ENCODE measurements at regions not wholly inside any gene's neighbourhood (a gene's known extent, or its start where the extent isn't known, plus 50 kb on each side); places are given as distances from the start of the nearest gene placed in this dataset.

DNA sequence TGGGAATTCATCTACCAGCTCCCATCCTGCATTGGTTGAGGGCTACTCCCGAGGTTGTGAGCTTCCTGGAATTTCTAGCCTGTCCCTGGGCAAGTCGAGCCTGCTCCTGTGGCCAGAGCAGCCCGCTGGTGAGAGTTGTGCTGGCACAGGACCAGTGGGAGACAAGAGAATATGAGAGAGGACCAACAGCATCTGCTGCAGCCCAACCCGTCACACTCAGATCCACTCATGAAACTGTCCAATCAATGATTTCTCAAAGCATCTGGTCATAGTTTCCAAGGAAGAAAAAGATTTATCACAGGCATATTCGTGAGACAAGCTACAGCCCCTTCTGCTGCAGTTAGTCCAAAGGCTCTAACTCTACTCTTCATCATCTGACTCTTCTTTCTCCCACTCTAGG is 64.4 kb upstream of the RAI14 start:
- no peak for DNase-seq
- 55 to 64% (median 60%) methylated on average over 5 of the region's 5 CpGs for WGBS, 3 donors
- Histone ChIP-seq H3K4me1 (ENCODE audit: insufficient read depth) (peaks cover 2% of the 10 kb centered on the region), H3K4me3 (no peak overlapping the region), H3K36me3 (no peaks in the 10 kb centered on the region), H3K27ac (no peak overlapping the region), H3K27me3 (no peaks in the 10 kb centered on the region), H3K9me3 (no peaks in the 10 kb centered on the region)
- intact Hi-C loops (cut with DNase I), result no loop called here
- TF ChIP-seq POLR2A (IDR thresholded peaks at IDR 0.05) (no peak), EP300 (IDR thresholded peaks at IDR 0.05) (no peak)
- TF ChIP-seq, protein P1, sequence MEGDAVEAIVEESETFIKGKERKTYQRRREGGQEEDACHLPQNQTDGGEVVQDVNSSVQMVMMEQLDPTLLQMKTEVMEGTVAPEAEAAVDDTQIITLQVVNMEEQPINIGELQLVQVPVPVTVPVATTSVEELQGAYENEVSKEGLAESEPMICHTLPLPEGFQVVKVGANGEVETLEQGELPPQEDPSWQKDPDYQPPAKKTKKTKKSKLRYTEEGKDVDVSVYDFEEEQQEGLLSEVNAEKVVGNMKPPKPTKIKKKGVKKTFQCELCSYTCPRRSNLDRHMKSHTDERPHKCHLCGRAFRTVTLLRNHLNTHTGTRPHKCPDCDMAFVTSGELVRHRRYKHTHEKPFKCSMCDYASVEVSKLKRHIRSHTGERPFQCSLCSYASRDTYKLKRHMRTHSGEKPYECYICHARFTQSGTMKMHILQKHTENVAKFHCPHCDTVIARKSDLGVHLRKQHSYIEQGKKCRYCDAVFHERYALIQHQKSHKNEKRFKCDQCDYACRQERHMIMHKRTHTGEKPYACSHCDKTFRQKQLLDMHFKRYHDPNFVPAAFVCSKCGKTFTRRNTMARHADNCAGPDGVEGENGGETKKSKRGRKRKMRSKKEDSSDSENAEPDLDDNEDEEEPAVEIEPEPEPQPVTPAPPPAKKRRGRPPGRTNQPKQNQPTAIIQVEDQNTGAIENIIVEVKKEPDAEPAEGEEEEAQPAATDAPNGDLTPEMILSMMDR (IDR thresholded peaks at IDR 0.05), result no peak

DNA sequence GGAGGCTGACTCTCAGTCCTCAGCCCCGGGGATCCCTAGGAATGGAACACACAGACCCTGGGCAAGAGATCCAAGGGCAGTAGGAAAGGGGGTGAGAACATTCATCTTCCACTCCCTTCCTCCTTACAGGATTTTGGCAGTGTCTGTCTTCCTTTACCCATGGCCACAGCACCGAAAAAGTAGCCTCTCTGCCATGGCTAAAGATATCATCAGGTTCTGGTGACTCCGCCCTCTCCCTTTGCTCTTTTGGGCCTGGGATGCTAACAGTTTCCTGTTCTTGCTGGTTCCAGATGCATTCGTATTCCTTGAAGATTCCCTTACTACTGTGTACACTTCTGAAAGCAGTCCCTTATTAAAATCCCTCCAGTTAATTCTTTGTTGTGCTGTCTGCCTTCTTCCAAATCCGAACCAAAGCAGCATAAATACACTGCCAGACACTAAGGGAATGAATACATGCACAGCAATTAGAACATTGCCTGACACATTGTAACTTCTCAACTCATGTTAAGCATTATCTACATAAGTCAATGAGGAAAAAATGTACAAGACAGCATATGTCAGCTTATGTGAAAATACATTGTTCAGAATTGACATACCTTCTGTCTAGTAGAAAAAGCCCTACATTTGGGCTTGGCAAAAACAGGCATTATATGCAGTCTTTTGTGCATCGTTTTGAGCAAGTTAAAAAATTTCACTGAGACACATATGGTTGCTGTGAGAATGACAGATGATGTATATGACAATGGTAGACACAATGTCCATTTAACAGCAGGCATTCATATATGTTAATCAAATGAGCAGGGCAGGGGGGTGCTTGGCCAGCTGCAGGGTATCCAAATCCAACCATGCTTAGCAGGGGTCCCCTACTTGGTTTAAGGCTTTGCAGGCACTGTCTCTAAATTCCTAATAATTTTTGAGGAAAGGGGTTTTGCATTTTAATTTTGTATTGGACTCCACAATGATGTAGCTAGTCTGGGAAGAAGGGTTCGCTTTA is 58.8 kb upstream of the RAI14 start:
- intact Hi-C loops (cut with DNase I), result no loop called here
- no peaks in the 10 kb centered on the region for H3K36me3 ChIP-seq
- no peaks in the 10 kb centered on the region for H3K4me1 ChIP-seq (ENCODE audit: insufficient read depth)
- DNase-seq, result no peak
- no peaks in the 10 kb centered on the region for H3K27me3 ChIP-seq
- no peaks in the 10 kb centered on the region for H3K9me3 ChIP-seq
- no peak overlapping the region for H3K27ac ChIP-seq
- TF ChIP-seq EP300 (IDR thresholded peaks at IDR 0.05) (no peak), POLR2A (IDR thresholded peaks at IDR 0.05) (no peak)
- TF ChIP-seq, protein P1 (IDR thresholded peaks at IDR 0.05), result no peak
- 36 to 53% (median 45%) methylated on average over 7 of the region's 7 CpGs for WGBS, 3 donors
- H3K4me3 ChIP-seq, result no peak overlapping the region

DNA sequence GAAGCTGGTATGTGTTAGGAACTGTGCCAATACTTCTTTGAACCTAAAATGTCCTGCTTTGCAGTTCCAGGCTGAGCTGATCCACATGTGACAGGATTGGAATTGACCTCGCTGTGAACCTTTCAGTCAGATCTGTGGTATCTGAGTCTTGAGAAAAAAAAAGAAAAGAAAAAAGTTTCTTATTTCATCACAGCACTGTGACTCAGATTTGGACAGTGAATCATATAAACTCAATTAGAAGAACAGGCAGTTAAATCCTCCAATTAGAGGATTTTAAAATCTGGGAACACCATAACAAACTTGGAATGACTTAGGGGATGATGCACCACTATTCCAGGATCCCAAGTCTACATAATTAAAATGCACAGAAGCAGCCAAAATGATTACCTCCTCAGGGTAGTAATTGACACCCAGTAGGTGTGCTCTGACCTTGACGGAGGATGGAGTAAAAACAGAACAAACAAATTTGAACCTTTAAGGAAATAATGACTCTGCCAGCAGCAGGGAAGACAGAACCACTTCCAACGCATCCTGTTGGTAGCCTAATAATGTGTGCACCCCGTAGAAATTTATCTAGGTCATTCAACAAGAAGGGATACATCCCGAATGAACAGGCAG is 57.8 kb upstream of the RAI14 start:
- Histone ChIP-seq H3K4me3 (no peak overlapping the region), H3K4me1 (ENCODE audit: insufficient read depth) (no peaks in the 10 kb centered on the region), H3K9me3 (no peaks in the 10 kb centered on the region), H3K36me3 (no peaks in the 10 kb centered on the region), H3K27me3 (no peaks in the 10 kb centered on the region), H3K27ac (no peak overlapping the region)
- DNase-seq, result peak in 1 of 5 donors; percentile 31
- intact Hi-C loops (cut with DNase I), result no loop called here
- 53 to 58% (median 53%) methylated on average over 5 of the region's 5 CpGs for WGBS, 3 donors
- TF ChIP-seq EP300 (IDR thresholded peaks at IDR 0.05) (no peak), POLR2A (IDR thresholded peaks at IDR 0.05) (no peak)
- TF ChIP-seq, protein P1 (IDR thresholded peaks at IDR 0.05), result no peak

DNA sequence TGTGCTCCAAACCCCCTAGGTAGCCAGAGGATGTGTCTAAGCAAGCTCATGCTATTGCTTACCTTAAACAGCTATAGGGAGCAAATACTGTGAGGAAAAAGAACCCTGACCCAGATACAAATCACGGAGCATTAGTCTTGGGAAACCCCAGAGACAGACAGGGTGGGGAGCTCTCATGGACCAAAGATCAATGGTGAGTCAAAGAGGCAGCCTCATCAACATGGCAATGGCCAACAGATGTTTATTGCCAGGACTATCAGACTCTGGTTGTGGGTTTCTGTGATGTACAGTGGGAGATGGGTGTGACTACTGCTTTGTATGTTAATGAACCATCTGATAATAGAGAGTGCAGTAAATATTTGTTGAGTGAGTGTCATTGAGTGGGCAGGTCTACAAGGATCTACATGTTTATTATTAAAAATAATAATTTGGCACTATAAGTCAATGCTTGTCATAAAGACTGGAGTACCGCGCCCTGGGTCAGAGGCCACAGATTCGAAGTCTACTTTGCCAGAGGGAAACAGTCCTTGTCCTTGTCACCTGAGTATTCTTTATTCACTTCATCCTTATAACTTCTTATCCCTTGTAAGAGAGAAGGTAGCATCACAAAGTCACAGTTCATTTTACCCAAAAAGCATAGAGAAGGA is 56.5 kb upstream of the RAI14 start:
- H3K4me3 ChIP-seq, result no peak overlapping the region
- DNase-seq, result no peak
- intact Hi-C loops (cut with DNase I), result loop anchor here in 1 of 4 donors (10.0 kb wide), 1 partner anchor 445 kb away; the partner anchor contains the start of gene AGXT2
- 91 to 97% (median 92%) methylated on average over 4 of the region's 4 CpGs for WGBS, 3 donors
- TF ChIP-seq POLR2A (IDR thresholded peaks at IDR 0.05), result no peak
- TF ChIP-seq, protein P1 (IDR thresholded peaks at IDR 0.05), result no peak
- TF ChIP-seq EP300 (IDR thresholded peaks at IDR 0.05), result no peak
- no peak overlapping the region for H3K27ac ChIP-seq
- no peaks in the 10 kb centered on the region for H3K4me1 ChIP-seq (ENCODE audit: insufficient read depth)
- H3K36me3 ChIP-seq, result no peaks in the 10 kb centered on the region
- no peaks in the 10 kb centered on the region for H3K9me3 ChIP-seq
- H3K27me3 ChIP-seq, result no peaks in the 10 kb centered on the region

Data from ovary (tissue), 7 donors.